22Rv1 (cell line): ENCODE measurements at regions not wholly inside any gene's neighbourhood (a gene's known extent, or its start where the extent isn't known, plus 50 kb on each side); places are given as distances from the start of the nearest gene placed in this dataset.

ENCODE experiments used
- H3K27ac ChIP-seq: fragments of 450-650 bp; 2 replicates; pipeline ENCODE4 v1.5.1; 2017
- ZFX ChIP-seq: fragments of 450-650 bp; IDR thresholded peaks from 2 replicates; pipeline ENCODE4 v1.6.1; 2017; ENCODE audit warnings: antibody characterized with exemption, borderline replicate concordance
- TF ChIP-seq, protein P1 (sequence below): fragments of 450-650 bp; IDR thresholded peaks from 2 replicates; pipeline ENCODE4 v1.5.1; 2017; ENCODE audit warnings: mild to moderate bottlenecking

DNA sequence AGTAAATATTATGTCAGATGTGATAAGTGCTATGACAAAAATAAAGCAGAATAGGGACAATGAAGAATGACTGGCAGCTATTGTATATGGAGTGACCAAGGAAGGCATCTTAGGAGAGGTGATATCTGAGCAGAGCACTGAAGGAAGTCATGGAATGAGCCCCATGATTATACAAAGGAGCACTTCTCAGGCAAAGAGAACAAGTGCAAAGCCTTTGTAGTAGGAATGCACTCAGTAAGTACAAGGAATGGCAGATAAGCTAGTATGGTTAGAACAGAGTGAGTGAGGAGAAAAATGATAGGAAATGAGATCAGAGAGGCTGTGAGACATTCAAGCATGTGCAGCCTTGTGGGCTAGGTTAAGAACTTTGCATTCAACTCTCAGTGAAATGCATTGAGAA is 214.8 kb downstream of the LURAP1L start:
- no peak overlapping the region for H3K27ac ChIP-seq
- TF ChIP-seq, protein P1, sequence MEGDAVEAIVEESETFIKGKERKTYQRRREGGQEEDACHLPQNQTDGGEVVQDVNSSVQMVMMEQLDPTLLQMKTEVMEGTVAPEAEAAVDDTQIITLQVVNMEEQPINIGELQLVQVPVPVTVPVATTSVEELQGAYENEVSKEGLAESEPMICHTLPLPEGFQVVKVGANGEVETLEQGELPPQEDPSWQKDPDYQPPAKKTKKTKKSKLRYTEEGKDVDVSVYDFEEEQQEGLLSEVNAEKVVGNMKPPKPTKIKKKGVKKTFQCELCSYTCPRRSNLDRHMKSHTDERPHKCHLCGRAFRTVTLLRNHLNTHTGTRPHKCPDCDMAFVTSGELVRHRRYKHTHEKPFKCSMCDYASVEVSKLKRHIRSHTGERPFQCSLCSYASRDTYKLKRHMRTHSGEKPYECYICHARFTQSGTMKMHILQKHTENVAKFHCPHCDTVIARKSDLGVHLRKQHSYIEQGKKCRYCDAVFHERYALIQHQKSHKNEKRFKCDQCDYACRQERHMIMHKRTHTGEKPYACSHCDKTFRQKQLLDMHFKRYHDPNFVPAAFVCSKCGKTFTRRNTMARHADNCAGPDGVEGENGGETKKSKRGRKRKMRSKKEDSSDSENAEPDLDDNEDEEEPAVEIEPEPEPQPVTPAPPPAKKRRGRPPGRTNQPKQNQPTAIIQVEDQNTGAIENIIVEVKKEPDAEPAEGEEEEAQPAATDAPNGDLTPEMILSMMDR: no peak
- TF ChIP-seq ZFX: no peak

GRCh38 chr9:12993466-12993865 is 218.6 kb downstream of the LURAP1L start:
- TF ChIP-seq, protein P1: no peak
- no peak for TF ChIP-seq ZFX
- no peak overlapping the region for H3K27ac ChIP-seq

- H3K27ac ChIP-seq: no peak overlapping the region
- TF ChIP-seq, protein P1: no peak
- no peak for TF ChIP-seq ZFX
These were observed 222.2 kb downstream of the LURAP1L start for GRCh38 chr9:12997009-12997408.

- no peak overlapping the region for H3K27ac ChIP-seq
- TF ChIP-seq ZFX: no peak
- TF ChIP-seq, protein P1: no peak
These were observed 227.3 kb downstream of the LURAP1L start for GRCh38 chr9:13001989-13002580.

- TF ChIP-seq ZFX: no peak
- TF ChIP-seq, protein P1: no peak
- H3K27ac ChIP-seq: no peak overlapping the region
These were observed 227.9 kb downstream of the LURAP1L start for GRCh38 chr9:13002740-13003139.

DNA sequence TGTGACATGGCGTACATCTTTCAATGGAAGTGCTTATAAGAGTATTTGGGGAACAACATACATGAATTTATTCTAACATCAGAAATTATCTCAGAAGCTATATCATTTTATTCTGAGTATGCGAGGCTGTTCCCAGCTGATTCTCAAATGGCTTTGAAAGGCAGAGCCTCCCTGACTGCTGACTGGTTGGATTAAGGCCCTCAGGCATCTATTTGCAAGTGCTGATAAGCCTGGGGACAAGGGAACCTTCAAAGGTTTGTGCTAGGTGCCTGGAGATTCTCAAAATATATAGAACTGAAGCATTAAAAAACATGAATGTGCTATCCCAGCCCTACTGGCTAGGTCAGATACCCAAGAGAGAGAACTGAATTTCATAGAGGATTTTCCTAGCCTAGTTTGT is 235.1 kb downstream of the LURAP1L start:
- H3K27ac ChIP-seq: no peak overlapping the region
- TF ChIP-seq ZFX: no peak
- TF ChIP-seq, protein P1: no peak

- TF ChIP-seq, protein P1: no peak
- TF ChIP-seq ZFX: no peak
- H3K27ac ChIP-seq: no peak overlapping the region
These were observed 239.4 kb downstream of the LURAP1L start for GRCh38 chr9:13013991-13014883.
